Naive thymus-derived CD4-positive, alpha-beta T cell (primary cell): ENCODE measurements at regions not wholly inside any gene's neighbourhood (a gene's known extent, or its start where the extent isn't known, plus 50 kb on each side); places are given as distances from the start of the nearest gene placed in this dataset.
"Not testable (repeated sequence)": the region's sequence is repeated elsewhere in the genome, so short reads cannot be mapped to it uniquely, and the experiment has no call there.

Source experiments
- ATAC-seq: fragments of 150-1000 bp; cut with Tn5 transposase; 2 replicates; pipeline ENCODE4 v1.10.0; 2021; ENCODE audit warnings: mild to moderate bottlenecking, moderate library complexity
- CTCF ChIA-PET: fragments of 350-600 bp; sonication (Branson Sonifier 250); formaldehyde crosslinking; loops from one replicate; lab custom pipeline; 2021; ENCODE audit warnings: antibody characterized with exemption; lab: Charles Lee
- POLR2A ChIA-PET: fragments of 350-600 bp; sonication (Branson Sonifier 250); formaldehyde crosslinking; loops from one replicate; lab custom pipeline; 2021; ENCODE audit warnings: antibody characterized with exemption, inconsistent platforms; lab: Charles Lee
- DNase-seq, 9 donors: peaks; one replicate each; pipeline versions ENCODE4 v3.0.0 to v3.0.0-alpha.2; 2020 to 2022; ENCODE audit warnings: mixed read lengths in 1 of 9
- H3K27ac ChIP-seq: one replicate; pipeline ENCODE4 v1.7.0; 2013; ENCODE audit warnings: mild to moderate bottlenecking, low read depth, low read length, moderate library complexity
- H3K27me3 ChIP-seq, 2 donors: one replicate each; pipeline ENCODE4 v1.7.0; 2013; ENCODE audit warnings: low read length in 2 of 2, mild to moderate bottlenecking in 2 of 2, moderate library complexity in 2 of 2; ENCODE audit not compliant: control insufficient read depth in 2 of 2, insufficient read depth in 2 of 2
- H3K36me3 ChIP-seq, 3 experiments: 1 replicate in 2 of 3; 2 replicates in 1 of 3; pipeline ENCODE4 v1.7.0; 2013; ENCODE audit warnings: low read length in 3 of 3, mild to moderate bottlenecking in 3 of 3, moderate library complexity in 1 of 3; ENCODE audit not compliant: insufficient read depth in 3 of 3, control insufficient read depth in 2 of 3
- H3K4me1 ChIP-seq, 2 donors: one replicate each; pipeline ENCODE4 v1.7.0; 2013; ENCODE audit warnings: low read length in 2 of 2, mild to moderate bottlenecking in 2 of 2, moderate library complexity in 1 of 2; ENCODE audit not compliant: control insufficient read depth in 2 of 2, insufficient read depth in 2 of 2
- H3K4me3 ChIP-seq: 2 replicates; pipeline ENCODE4 v1.7.0; 2013; ENCODE audit warnings: mild to moderate bottlenecking, low read length
- H3K9me3 ChIP-seq, 3 experiments: 1 replicate in 2 of 3; 2 replicates in 1 of 3; pipeline ENCODE4 v1.7.0; 2013; ENCODE audit warnings: low read length in 3 of 3; ENCODE audit not compliant: control insufficient read depth in 2 of 3
- H3K27ac Mint-ChIP-seq, 9 donors: one replicate each; pipeline ENCODE4 v1.8.0; 2020 to 2022; ENCODE audit warnings: mixed read lengths in 9 of 9, mild to moderate bottlenecking in 8 of 9, moderate library complexity in 5 of 9, inconsistent platforms in 2 of 9
- H3K27me3 Mint-ChIP-seq, 5 donors: one replicate each; pipeline ENCODE4 v1.8.0; 2021 to 2022; ENCODE audit warnings: mixed read lengths in 5 of 5, mild to moderate bottlenecking in 1 of 5
- H3K36me3 Mint-ChIP-seq, 5 donors: one replicate each; pipeline ENCODE4 v1.8.0; 2020 to 2022; ENCODE audit warnings: mixed read lengths in 5 of 5, mild to moderate bottlenecking in 3 of 5, inconsistent platforms in 1 of 5
- H3K4me1 Mint-ChIP-seq, 7 donors: one replicate each; pipeline ENCODE4 v1.8.0; 2020 to 2022; ENCODE audit warnings: mixed read lengths in 7 of 7, mild to moderate bottlenecking in 3 of 7, inconsistent platforms in 1 of 7
- H3K4me3 Mint-ChIP-seq, 10 donors: one replicate each; pipeline ENCODE4 v1.8.0; 2020 to 2022; ENCODE audit warnings: mild to moderate bottlenecking in 10 of 10, mixed read lengths in 10 of 10, moderate library complexity in 6 of 10, inconsistent platforms in 2 of 10
- H3K9me3 Mint-ChIP-seq, 11 donors: one replicate each; pipeline ENCODE4 v1.8.0; 2020 to 2022; ENCODE audit warnings: mixed read lengths in 11 of 11, mild to moderate bottlenecking in 4 of 11, inconsistent platforms in 1 of 11, moderate library complexity in 1 of 11
- intact Hi-C, 2 donors: fragments of 100-400 bp; cut with micrococcal nuclease; formaldehyde crosslinking; loops; one replicate each; pipeline ENCODE4 v1.15.1; 2023

- H3K4me3 Mint-ChIP-seq = no peak overlapping the region
- CTCF ChIA-PET = no interaction called here
- H3K9me3 Mint-ChIP-seq = no peaks in the 10 kb centered on the region
- no peaks in the 10 kb centered on the region for H3K36me3 Mint-ChIP-seq
- ATAC-seq (no peak), DNase-seq (no peak)
- H3K27me3 ChIP-seq = no peaks in the 10 kb centered on the region
- no peaks in the 10 kb centered on the region for H3K4me1 Mint-ChIP-seq
- no peaks in the 10 kb centered on the region for H3K9me3 ChIP-seq
- H3K27ac Mint-ChIP-seq = no peak overlapping the region
- no peaks in the 10 kb centered on the region for H3K36me3 ChIP-seq
- no peak overlapping the region for H3K27ac ChIP-seq
- H3K4me1 ChIP-seq = no peaks in the 10 kb centered on the region
- no peak overlapping the region for H3K4me3 ChIP-seq
- peaks cover 0 to 12% (median 0%) of the 10 kb centered on the region in 5 donors for H3K27me3 Mint-ChIP-seq
- POLR2A ChIA-PET = no interaction called here
- intact Hi-C loops = no loop called here
These were observed 87.4 kb upstream of the KCTD8 start for GRCh38 chr4:44535981-44536380.

- H3K9me3 Mint-ChIP-seq = no peaks in the 10 kb centered on the region
- no peak overlapping the region for H3K4me3 Mint-ChIP-seq
- POLR2A ChIA-PET = no interaction called here
- no peak for ATAC-seq
- H3K27me3 ChIP-seq = no peaks in the 10 kb centered on the region
- no peak overlapping the region for H3K27ac ChIP-seq
- H3K36me3 ChIP-seq = no peaks in the 10 kb centered on the region
- H3K27me3 Mint-ChIP-seq = peaks cover 0 to 13% (median 4%) of the 10 kb centered on the region in 5 donors
- DNase-seq = no peak
- H3K4me1 Mint-ChIP-seq = no peaks in the 10 kb centered on the region
- intact Hi-C loops = no loop called here
- CTCF ChIA-PET = no interaction called here
- no peaks in the 10 kb centered on the region for H3K4me1 ChIP-seq
- no peak overlapping the region for H3K4me3 ChIP-seq
- no peak overlapping the region for H3K27ac Mint-ChIP-seq
- H3K9me3 ChIP-seq = no peaks in the 10 kb centered on the region
- no peaks in the 10 kb centered on the region for H3K36me3 Mint-ChIP-seq
These were observed 84.2 kb upstream of the KCTD8 start for GRCh38 chr4:44532851-44533250.

GRCh38 chr4:44522761-44523445 is 74.3 kb upstream of the KCTD8 start:
- peaks cover 0 to 16% (median 0%) of the 10 kb centered on the region in 11 donors for H3K9me3 Mint-ChIP-seq
- Histone ChIP-seq H3K36me3 (no peaks in the 10 kb centered on the region), H3K4me3 (no peak overlapping the region), H3K9me3 (no peaks in the 10 kb centered on the region), H3K27ac (no peak overlapping the region), H3K4me1 (no peaks in the 10 kb centered on the region), H3K27me3 (no peaks in the 10 kb centered on the region)
- H3K4me3 Mint-ChIP-seq = no peak overlapping the region
- no peak for DNase-seq
- CTCF ChIA-PET = no interaction called here
- intact Hi-C loops = no loop called here
- POLR2A ChIA-PET = no interaction called here
- H3K27ac Mint-ChIP-seq = no peak overlapping the region
- no peaks in the 10 kb centered on the region for H3K4me1 Mint-ChIP-seq
- no peak for ATAC-seq
- H3K27me3 Mint-ChIP-seq = peaks cover 0 to 4% (median 0%) of the 10 kb centered on the region in 5 donors
- no peaks in the 10 kb centered on the region for H3K36me3 Mint-ChIP-seq

GRCh38 chr4:44502216-44502615 is 53.6 kb upstream of the KCTD8 start:
- H3K36me3 ChIP-seq, H3K4me1 ChIP-seq, H3K4me1 Mint-ChIP-seq, H3K27ac Mint-ChIP-seq, H3K27me3 ChIP-seq, CTCF ChIA-PET, H3K4me3 ChIP-seq, H3K27ac ChIP-seq, H3K9me3 ChIP-seq, ATAC-seq, DNase-seq, H3K36me3 Mint-ChIP-seq, H3K4me3 Mint-ChIP-seq, H3K27me3 Mint-ChIP-seq, POLR2A ChIA-PET, intact Hi-C loops: not testable (repeated sequence)
- peaks cover 0 to 11% (median 0%) of the 10 kb centered on the region in 11 donors for H3K9me3 Mint-ChIP-seq
